Activated CD4-positive, alpha-beta T cell treated with anti-CD3 and anti-CD28 coated beads for 36 hours (primary cell): ENCODE measurements at regions not wholly inside any gene's neighbourhood (a gene's known extent, or its start where the extent isn't known, plus 50 kb on each side); places are given as distances from the start of the nearest gene placed in this dataset.
"Not testable (repeated sequence)": the region's sequence is repeated elsewhere in the genome, so short reads cannot be mapped to it uniquely, and the experiment has no call there.

Source experiments
- ATAC-seq: fragments of 200-7000 bp; cut with Tn5 transposase; one replicate; pipeline ENCODE4 v1.10.0; 2021; ENCODE audit warnings: mild to moderate bottlenecking, moderate library complexity
- CTCF ChIA-PET: fragments of 350-600 bp; sonication (Branson Sonifier 250); formaldehyde crosslinking; loops from one replicate; lab custom pipeline; 2021; ENCODE audit warnings: antibody characterized with exemption; lab: Charles Lee
- POLR2A ChIA-PET: fragments of 350-600 bp; sonication (Branson Sonifier 250); formaldehyde crosslinking; loops from one replicate; lab custom pipeline; 2021; ENCODE audit warnings: antibody characterized with exemption, inconsistent platforms; lab: Charles Lee
- DNase-seq: peaks from one replicate; pipeline ENCODE4 v3.0.0-alpha.2; 2020
- H3K27ac Mint-ChIP-seq: one replicate; pipeline ENCODE4 v1.8.0; 2021; ENCODE audit warnings: mixed read lengths
- H3K27me3 Mint-ChIP-seq: one replicate; pipeline ENCODE4 v1.8.0; 2021; ENCODE audit warnings: mixed read lengths
- H3K36me3 Mint-ChIP-seq: one replicate; pipeline ENCODE4 v1.8.0; 2021; ENCODE audit warnings: low read depth, mixed read lengths
- H3K4me1 Mint-ChIP-seq: one replicate; pipeline ENCODE4 v1.8.0; 2021; ENCODE audit warnings: mixed read lengths
- H3K4me3 Mint-ChIP-seq: one replicate; pipeline ENCODE4 v1.8.0; 2021; ENCODE audit warnings: mild to moderate bottlenecking, moderate library complexity, mixed read lengths
- H3K9me3 Mint-ChIP-seq: one replicate; pipeline ENCODE4 v1.8.0; 2021; ENCODE audit warnings: low read depth, mixed read lengths
- intact Hi-C, 2 experiments: fragments of 100-400 bp; cut with DNase I in 1 of 2; cut with micrococcal nuclease in 1 of 2; formaldehyde crosslinking; loops; one replicate each; pipeline versions ENCODE4 v1.14.2 to v1.15.1; 2022 to 2024; cut with DNase I, micrococcal nuclease

GRCh38 chr6:104676679-104677078 lies 183.0 kb downstream of the HACE1 start:
- POLR2A ChIA-PET, H3K4me3 Mint-ChIP-seq, intact Hi-C loops, H3K27ac Mint-ChIP-seq, ATAC-seq, H3K36me3 Mint-ChIP-seq, H3K27me3 Mint-ChIP-seq, DNase-seq, H3K4me1 Mint-ChIP-seq, CTCF ChIA-PET: not testable (repeated sequence)
- H3K9me3 Mint-ChIP-seq: peaks cover 24% of the 10 kb centered on the region

- H3K9me3 Mint-ChIP-seq: peaks cover 24% of the 10 kb centered on the region
- POLR2A ChIA-PET, intact Hi-C loops, CTCF ChIA-PET, H3K27me3 Mint-ChIP-seq, H3K4me3 Mint-ChIP-seq, ATAC-seq, H3K36me3 Mint-ChIP-seq, DNase-seq, H3K27ac Mint-ChIP-seq, H3K4me1 Mint-ChIP-seq: not testable (repeated sequence)
These were observed 184.6 kb downstream of the HACE1 start for GRCh38 chr6:104675161-104675560.

- H3K27ac Mint-ChIP-seq, CTCF ChIA-PET, POLR2A ChIA-PET, intact Hi-C loops, DNase-seq, H3K4me3 Mint-ChIP-seq, H3K27me3 Mint-ChIP-seq, ATAC-seq, H3K36me3 Mint-ChIP-seq, H3K4me1 Mint-ChIP-seq: not testable (repeated sequence)
- peaks cover 22% of the 10 kb centered on the region for H3K9me3 Mint-ChIP-seq
These were observed 186.6 kb downstream of the HACE1 start for GRCh38 chr6:104673078-104673477.

GRCh38 chr6:104671591-104671891 lies 188.2 kb downstream of the HACE1 start:
- H3K4me1 Mint-ChIP-seq, H3K27ac Mint-ChIP-seq, H3K4me3 Mint-ChIP-seq, intact Hi-C loops, H3K36me3 Mint-ChIP-seq, CTCF ChIA-PET, DNase-seq, POLR2A ChIA-PET, H3K27me3 Mint-ChIP-seq, ATAC-seq: not testable (repeated sequence)
- peaks cover 22% of the 10 kb centered on the region for H3K9me3 Mint-ChIP-seq

GRCh38 chr6:104670834-104671590 lies 188.7 kb downstream of the HACE1 start:
- CTCF ChIA-PET, POLR2A ChIA-PET, intact Hi-C loops, ATAC-seq, H3K27ac Mint-ChIP-seq, DNase-seq, H3K36me3 Mint-ChIP-seq, H3K27me3 Mint-ChIP-seq, H3K4me3 Mint-ChIP-seq, H3K4me1 Mint-ChIP-seq: not testable (repeated sequence)
- peaks cover 22% of the 10 kb centered on the region for H3K9me3 Mint-ChIP-seq

- POLR2A ChIA-PET: no interaction called here
- Mint-ChIP-seq H3K9me3 (peaks cover 19% of the 10 kb centered on the region), H3K27ac (no peak overlapping the region)
These were observed 190.2 kb downstream of the HACE1 start for GRCh38 chr6:104669483-104669882.

GRCh38 chr6:104656235-104656634 lies 203.5 kb downstream of the HACE1 start:
- DNase-seq (no peak), ATAC-seq (no peak)
- Mint-ChIP-seq H3K36me3 (peaks cover 1% of the 10 kb centered on the region), H3K4me1 (no peaks in the 10 kb centered on the region), H3K27ac (no peak overlapping the region), H3K9me3 (no peaks in the 10 kb centered on the region), H3K27me3 (no peaks in the 10 kb centered on the region), H3K4me3 (no peak overlapping the region)
- ChIA-PET CTCF (no interaction called here), POLR2A (no interaction called here)
- intact Hi-C loops: no loop called here

More at GRCh38 chr6:104669483-104669882, 190.2 kb downstream of the HACE1 start:
- CTCF ChIA-PET: no interaction called here
- Mint-ChIP-seq H3K36me3 (peaks cover 6% of the 10 kb centered on the region), H3K4me3 (no peak overlapping the region), H3K27me3 (peaks cover 3% of the 10 kb centered on the region), H3K4me1 (no peaks in the 10 kb centered on the region)
- intact Hi-C loops: no loop called here
- ATAC-seq: no peak
- DNase-seq: no peak

- ChIA-PET POLR2A (no interaction called here), CTCF (interaction anchor here (0.7 kb wide), 1 partner anchor 589 kb away, joined by 4 read pairs; no protein-coding TSS in a partner anchor)
- intact Hi-C loops: no loop called here
- Mint-ChIP-seq H3K27ac (no peak overlapping the region), H3K4me1 (no peaks in the 10 kb centered on the region), H3K27me3 (no peaks in the 10 kb centered on the region), H3K36me3 (peaks cover 1% of the 10 kb centered on the region), H3K9me3 (no peaks in the 10 kb centered on the region), H3K4me3 (no peak overlapping the region)
- no peak for DNase-seq
- ATAC-seq: no peak
These were observed 205.9 kb downstream of the HACE1 start for GRCh38 chr6:104653781-104654180.

GRCh38 chr6:104648347-104648746 lies 211.4 kb downstream of the HACE1 start:
- Mint-ChIP-seq H3K4me3 (no peak overlapping the region), H3K36me3 (no peaks in the 10 kb centered on the region), H3K9me3 (no peaks in the 10 kb centered on the region), H3K4me1 (no peaks in the 10 kb centered on the region), H3K27me3 (peaks cover 2% of the 10 kb centered on the region), H3K27ac (no peak overlapping the region)
- DNase-seq (no peak), ATAC-seq (no peak)
- ChIA-PET CTCF (no interaction called here), POLR2A (no interaction called here)
- intact Hi-C loops: no loop called here

GRCh38 chr6:104644848-104645247 lies 214.9 kb downstream of the HACE1 start:
- Mint-ChIP-seq H3K4me1 (no peaks in the 10 kb centered on the region), H3K9me3 (no peaks in the 10 kb centered on the region), H3K4me3 (no peak overlapping the region), H3K27ac (no peak overlapping the region), H3K27me3 (peaks cover 2% of the 10 kb centered on the region), H3K36me3 (no peaks in the 10 kb centered on the region)
- no peak for DNase-seq
- no peak for ATAC-seq
- CTCF ChIA-PET: interaction anchor here (1.4 kb wide), 1 partner anchor 14 kb away, joined by 3 read pairs; no protein-coding TSS in a partner anchor
- intact Hi-C loops: no loop called here
- POLR2A ChIA-PET: no interaction called here

GRCh38 chr6:104642871-104643270 lies 216.8 kb downstream of the HACE1 start:
- intact Hi-C loops: no loop called here
- no peak overlapping the region for H3K4me3 Mint-ChIP-seq
- H3K4me1 Mint-ChIP-seq: no peaks in the 10 kb centered on the region
- no peak overlapping the region for H3K27ac Mint-ChIP-seq
- ChIA-PET POLR2A (no interaction called here), CTCF (no interaction called here)
- no peak for DNase-seq
- no peaks in the 10 kb centered on the region for H3K36me3 Mint-ChIP-seq
- peaks cover 2% of the 10 kb centered on the region for H3K27me3 Mint-ChIP-seq
- no peaks in the 10 kb centered on the region for H3K9me3 Mint-ChIP-seq
- ATAC-seq: no peak

- POLR2A ChIA-PET: interaction anchor here (0.7 kb wide), 1 partner anchor 14 kb away, joined by 5 read pairs; no protein-coding TSS in a partner anchor
- Mint-ChIP-seq H3K27ac (no peak overlapping the region), H3K9me3 (no peaks in the 10 kb centered on the region), H3K4me3 (no peak overlapping the region), H3K27me3 (no peaks in the 10 kb centered on the region), H3K4me1 (no peaks in the 10 kb centered on the region), H3K36me3 (no peaks in the 10 kb centered on the region)
- intact Hi-C loops: no loop called here
- CTCF ChIA-PET: interaction anchor here (0.6 kb wide), 2 partner anchors 16 to 89 kb away, joined by 4 to 8 read pairs; no protein-coding TSS in a partner anchor
- no peak for DNase-seq
- ATAC-seq: no peak
These were observed 219.0 kb downstream of the HACE1 start for GRCh38 chr6:104640761-104641160.
